MCF 10A (cell line): ENCODE measurements at regions not wholly inside any gene's neighbourhood (a gene's known extent, or its start where the extent isn't known, plus 50 kb on each side); places are given as distances from the start of the nearest gene placed in this dataset.

Source experiments
- BruUV-seq: library from RNA; stranded (reverse); fragments of 400-500 nt; replicated peaks from 2 replicates; lab custom pipeline; 2021; lab: Mats Ljungman, UMichigan
- CTCF ChIA-PET: fragments of 300-600 bp; sonication (Branson Sonifier 250); formaldehyde crosslinking; extraction: SDS; loops from one replicate; lab custom pipeline; 2021; ENCODE audit warnings: antibody characterized with exemption, inconsistent platforms; lab: Yijun Ruan, JAX
- POLR2A ChIA-PET: fragments of 300-600, 350-650 bp; sonication (Branson Sonifier 250); formaldehyde crosslinking; extraction: SDS; loops from one replicate; lab custom pipeline; 2020; ENCODE audit warnings: antibody characterized with exemption, inconsistent platforms; lab: Yijun Ruan, JAX
- DNase-seq: peaks from one replicate; pipeline ENCODE4 v3.0.0-alpha.2; 2018; ENCODE audit not compliant: unreplicated experiment
- H3K27ac Mint-ChIP-seq: one replicate; pipeline ENCODE4 v1.8.0; 2022; ENCODE audit warnings: mild to moderate bottlenecking, low read depth, mixed read lengths; ENCODE audit not compliant: unreplicated experiment
- H3K27me3 Mint-ChIP-seq: one replicate; pipeline ENCODE4 v1.8.0; 2022; ENCODE audit warnings: mixed read lengths; ENCODE audit not compliant: insufficient read depth, unreplicated experiment
- H3K36me3 Mint-ChIP-seq: one replicate; pipeline ENCODE4 v1.8.0; 2022; ENCODE audit warnings: mild to moderate bottlenecking, moderate library complexity, mixed read lengths; ENCODE audit not compliant: insufficient read depth, unreplicated experiment
- H3K4me1 Mint-ChIP-seq: one replicate; pipeline ENCODE4 v1.8.0; 2022; ENCODE audit warnings: mixed read lengths; ENCODE audit not compliant: insufficient read depth, unreplicated experiment
- H3K4me3 Mint-ChIP-seq: one replicate; pipeline ENCODE4 v1.8.0; 2022; ENCODE audit warnings: mild to moderate bottlenecking, moderate library complexity, mixed read lengths; ENCODE audit not compliant: unreplicated experiment
- H3K9me3 Mint-ChIP-seq: one replicate; pipeline ENCODE4 v1.8.0; 2022; ENCODE audit warnings: mixed read lengths; ENCODE audit not compliant: unreplicated experiment
- CTCF ChIP-seq: fragments of 200-600 bp; IDR thresholded peaks from one replicate; pipeline ENCODE4 v1.8.0; 2022; ENCODE audit warnings: antibody characterized with exemption, mild to moderate bottlenecking; ENCODE audit not compliant: unreplicated experiment
- intact Hi-C: fragments of 100-400 bp; cut with micrococcal nuclease; formaldehyde crosslinking; loops from 2 replicates; pipeline ENCODE4 v1.14.1; 2022

GRCh38 chr6:40722091-40722490 lies 134.9 kb upstream of the LRFN2 start:
- Mint-ChIP-seq H3K27me3 (no peaks in the 10 kb centered on the region), H3K9me3 (peaks cover 17% of the 10 kb centered on the region), H3K4me3 (no peak overlapping the region), H3K4me1 (no peaks in the 10 kb centered on the region), H3K36me3 (no peaks in the 10 kb centered on the region), H3K27ac (no peak overlapping the region)
- CTCF ChIA-PET = interaction anchor here (0.7 kb wide), 1 partner anchor 361 kb away, joined by 4 read pairs; no protein-coding TSS in a partner anchor
- POLR2A ChIA-PET = no interaction called here
- no peak for TF ChIP-seq CTCF
- intact Hi-C loops = no loop called here
- no peak for DNase-seq
- no TSS peak for BruUV-seq

GRCh38 chr6:40721271-40721952 lies 134.2 kb upstream of the LRFN2 start:
- Mint-ChIP-seq H3K27ac (no peak overlapping the region), H3K27me3 (no peaks in the 10 kb centered on the region), H3K4me1 (no peaks in the 10 kb centered on the region), H3K36me3 (no peaks in the 10 kb centered on the region), H3K4me3 (no peak overlapping the region), H3K9me3 (peaks cover 12% of the 10 kb centered on the region)
- intact Hi-C loops = no loop called here
- CTCF ChIA-PET = interaction anchor here (0.7 kb wide), 1 partner anchor 361 kb away, joined by 4 read pairs; no protein-coding TSS in a partner anchor
- TF ChIP-seq CTCF = no peak
- no peak for DNase-seq
- BruUV-seq = no TSS peak
- POLR2A ChIA-PET = no interaction called here

- no peak for TF ChIP-seq CTCF
- no TSS peak for BruUV-seq
- POLR2A ChIA-PET = interaction anchor here (0.7 kb wide), 1 partner anchor 50 kb away, joined by 3 read pairs; no protein-coding TSS in a partner anchor
- Mint-ChIP-seq H3K36me3 (no peaks in the 10 kb centered on the region), H3K4me1 (no peaks in the 10 kb centered on the region), H3K4me3 (no peak overlapping the region), H3K27me3 (no peaks in the 10 kb centered on the region), H3K9me3 (peaks cover 12% of the 10 kb centered on the region), H3K27ac (no peak overlapping the region)
- intact Hi-C loops = no loop called here
- no peak for DNase-seq
- CTCF ChIA-PET = no interaction called here
These were observed 133.2 kb upstream of the LRFN2 start for GRCh38 chr6:40720375-40720748.

- POLR2A ChIA-PET = interaction anchor here (0.7 kb wide), 1 partner anchor 49 kb away, joined by 3 read pairs; no protein-coding TSS in a partner anchor
- intact Hi-C loops = no loop called here
- Mint-ChIP-seq H3K36me3 (no peaks in the 10 kb centered on the region), H3K27ac (no peak overlapping the region), H3K27me3 (no peaks in the 10 kb centered on the region), H3K4me3 (no peak overlapping the region), H3K9me3 (peaks cover 12% of the 10 kb centered on the region), H3K4me1 (no peaks in the 10 kb centered on the region)
- no peak for TF ChIP-seq CTCF
- peak; percentile 8 for DNase-seq
- CTCF ChIA-PET = no interaction called here
- BruUV-seq = no TSS peak
These were observed 132.7 kb upstream of the LRFN2 start for GRCh38 chr6:40719671-40720374.
